ENCODE measurements at regions not wholly inside any gene's neighbourhood (a gene's known extent, or its start where the extent isn't known, plus 50 kb on each side); places are given as distances from the start of the nearest gene placed in this dataset.

- intact Hi-C loops (cut with micrococcal nuclease; ENCODE audit: unreplicated experiment) (no loop called here), in situ Hi-C loops (cut with HindIII; ENCODE audit: low pct_unique_long_range_greater_than_20kb, low sequenced_read_pairs) (no loop called here)
- no peak for TF ChIP-seq TCF7L2 (IDR thresholded peaks at IDR 0.05; ENCODE audit: low read depth, low read length)
- TF ChIP-seq POLR2AphosphoS5 (IDR thresholded peaks at IDR 0.05; ENCODE audit: low read depth, low read length): no peak
- no peak for TF ChIP-seq SIN3A (IDR thresholded peaks at IDR 0.05; ENCODE audit: borderline replicate concordance, insufficient read depth, low read depth, low read length)
- no peak for TF ChIP-seq CTCF (IDR thresholded peaks at IDR 0.05)
- TF ChIP-seq, protein P1, sequence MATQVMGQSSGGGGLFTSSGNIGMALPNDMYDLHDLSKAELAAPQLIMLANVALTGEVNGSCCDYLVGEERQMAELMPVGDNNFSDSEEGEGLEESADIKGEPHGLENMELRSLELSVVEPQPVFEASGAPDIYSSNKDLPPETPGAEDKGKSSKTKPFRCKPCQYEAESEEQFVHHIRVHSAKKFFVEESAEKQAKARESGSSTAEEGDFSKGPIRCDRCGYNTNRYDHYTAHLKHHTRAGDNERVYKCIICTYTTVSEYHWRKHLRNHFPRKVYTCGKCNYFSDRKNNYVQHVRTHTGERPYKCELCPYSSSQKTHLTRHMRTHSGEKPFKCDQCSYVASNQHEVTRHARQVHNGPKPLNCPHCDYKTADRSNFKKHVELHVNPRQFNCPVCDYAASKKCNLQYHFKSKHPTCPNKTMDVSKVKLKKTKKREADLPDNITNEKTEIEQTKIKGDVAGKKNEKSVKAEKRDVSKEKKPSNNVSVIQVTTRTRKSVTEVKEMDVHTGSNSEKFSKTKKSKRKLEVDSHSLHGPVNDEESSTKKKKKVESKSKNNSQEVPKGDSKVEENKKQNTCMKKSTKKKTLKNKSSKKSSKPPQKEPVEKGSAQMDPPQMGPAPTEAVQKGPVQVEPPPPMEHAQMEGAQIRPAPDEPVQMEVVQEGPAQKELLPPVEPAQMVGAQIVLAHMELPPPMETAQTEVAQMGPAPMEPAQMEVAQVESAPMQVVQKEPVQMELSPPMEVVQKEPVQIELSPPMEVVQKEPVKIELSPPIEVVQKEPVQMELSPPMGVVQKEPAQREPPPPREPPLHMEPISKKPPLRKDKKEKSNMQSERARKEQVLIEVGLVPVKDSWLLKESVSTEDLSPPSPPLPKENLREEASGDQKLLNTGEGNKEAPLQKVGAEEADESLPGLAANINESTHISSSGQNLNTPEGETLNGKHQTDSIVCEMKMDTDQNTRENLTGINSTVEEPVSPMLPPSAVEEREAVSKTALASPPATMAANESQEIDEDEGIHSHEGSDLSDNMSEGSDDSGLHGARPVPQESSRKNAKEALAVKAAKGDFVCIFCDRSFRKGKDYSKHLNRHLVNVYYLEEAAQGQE (IDR thresholded peaks at IDR 0.05; ENCODE audit: insufficient read depth in 1 of 2, low read depth in 2 of 2, low read length in 1 of 2): no peak
- no TSS peak for BruUV-seq (replicated peaks)
- Histone ChIP-seq H3K4me1 (ENCODE audit: control insufficient read depth, insufficient read depth, low read length) (no peaks in the 10 kb centered on the region), H3K36me3 (ENCODE audit: control insufficient read depth, insufficient read depth, low read length) (no peaks in the 10 kb centered on the region), H3K27ac (ENCODE audit: low read length) (no peak overlapping the region), H3K4me3 (ENCODE audit: low read depth in 2 of 2, low read length in 2 of 2) (no peak overlapping the region), H3K27me3 (ENCODE audit: control insufficient read depth, insufficient read depth, low read length) (no peaks in the 10 kb centered on the region), H3K9me3 (ENCODE audit: control insufficient read depth, insufficient read depth, low read depth, low read length) (no peaks in the 10 kb centered on the region)
- DNase-seq (ENCODE audit: low read depth, low spot score) (no peak), ATAC-seq (no peak)
- ChIA-PET CTCF (no interaction called here), POLR2A (no interaction called here)
Observed at GRCh38 chr7:84941936-84942335, 244.9 kb downstream of the SEMA3D start.

DNA sequence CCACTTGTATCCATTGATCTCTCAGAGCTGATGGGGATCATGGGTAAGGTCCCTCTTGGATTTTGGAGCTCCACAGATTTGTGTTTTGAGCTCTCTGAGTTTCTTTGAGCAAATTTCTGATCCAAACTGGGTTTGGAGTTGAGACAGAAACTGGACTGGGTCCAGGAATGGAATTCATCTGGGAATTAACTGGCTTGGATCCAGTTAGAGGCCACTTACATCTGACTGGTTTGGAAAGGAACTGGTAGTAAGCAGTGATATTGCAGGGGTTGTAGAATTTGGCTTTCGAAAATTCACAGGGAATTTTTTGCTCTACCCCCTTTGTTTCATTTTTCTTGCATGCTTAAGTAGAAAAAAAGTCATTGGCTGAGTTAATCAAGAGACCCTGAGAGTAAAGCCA is 245.6 kb downstream of the SEMA3D start:
- intact Hi-C loops (cut with micrococcal nuclease; ENCODE audit: unreplicated experiment): no loop called here
- ATAC-seq: no peak
- no peaks in the 10 kb centered on the region for H3K36me3 ChIP-seq (ENCODE audit: control insufficient read depth, insufficient read depth, low read length)
- no TSS peak for BruUV-seq (replicated peaks)
- CTCF ChIA-PET: no interaction called here
- H3K4me3 ChIP-seq (ENCODE audit: low read depth in 2 of 2, low read length in 2 of 2): no peak overlapping the region
- in situ Hi-C loops (cut with HindIII; ENCODE audit: low pct_unique_long_range_greater_than_20kb, low sequenced_read_pairs): no loop called here
- POLR2A ChIA-PET: no interaction called here
- H3K27me3 ChIP-seq (ENCODE audit: control insufficient read depth, insufficient read depth, low read length): no peaks in the 10 kb centered on the region
- H3K27ac ChIP-seq (ENCODE audit: low read length): no peak overlapping the region
- no peaks in the 10 kb centered on the region for H3K9me3 ChIP-seq (ENCODE audit: control insufficient read depth, insufficient read depth, low read depth, low read length)
- DNase-seq (ENCODE audit: low read depth, low spot score): no peak
- TF ChIP-seq POLR2AphosphoS5 (IDR thresholded peaks at IDR 0.05; ENCODE audit: low read depth, low read length): no peak
- TF ChIP-seq, protein P1 (IDR thresholded peaks at IDR 0.05; ENCODE audit: insufficient read depth in 1 of 2, low read depth in 2 of 2, low read length in 1 of 2): no peak
- no peak for TF ChIP-seq CTCF (IDR thresholded peaks at IDR 0.05)
- TF ChIP-seq TCF7L2 (IDR thresholded peaks at IDR 0.05; ENCODE audit: low read depth, low read length): no peak
- no peak for TF ChIP-seq SIN3A (IDR thresholded peaks at IDR 0.05; ENCODE audit: borderline replicate concordance, insufficient read depth, low read depth, low read length)
- H3K4me1 ChIP-seq (ENCODE audit: control insufficient read depth, insufficient read depth, low read length): no peaks in the 10 kb centered on the region
